ENCODE measurements at regions not wholly inside any gene's neighbourhood (a gene's known extent, or its start where the extent isn't known, plus 50 kb on each side); places are given as distances from the start of the nearest gene placed in this dataset.
"Not testable (repeated sequence)": the region's sequence is repeated elsewhere in the genome, so short reads cannot be mapped to it uniquely, and the experiment has no call there.

DNA sequence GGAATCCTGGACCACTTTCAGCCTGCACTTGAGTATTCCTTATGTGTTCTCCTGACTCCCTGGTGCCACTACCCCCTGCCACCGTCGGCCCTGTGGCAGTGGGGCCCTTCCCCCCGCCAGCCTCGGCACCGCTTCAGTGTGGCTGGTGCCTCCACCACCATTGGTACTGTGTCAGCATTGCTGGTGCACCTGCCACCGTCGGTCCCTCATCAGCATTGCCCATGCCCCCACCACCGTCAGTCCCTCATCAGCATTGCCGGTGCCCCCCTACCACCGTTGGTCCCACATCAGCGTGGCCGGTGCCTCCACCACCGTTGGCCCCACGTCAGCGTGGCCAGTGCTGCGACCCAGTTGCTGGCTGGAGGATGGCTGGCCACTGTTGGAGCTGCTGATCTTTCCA is 228.5 kb downstream of the TM9SF2 start:
- H3K27me3 ChIP-seq: no peaks in the 10 kb centered on the region

DNA sequence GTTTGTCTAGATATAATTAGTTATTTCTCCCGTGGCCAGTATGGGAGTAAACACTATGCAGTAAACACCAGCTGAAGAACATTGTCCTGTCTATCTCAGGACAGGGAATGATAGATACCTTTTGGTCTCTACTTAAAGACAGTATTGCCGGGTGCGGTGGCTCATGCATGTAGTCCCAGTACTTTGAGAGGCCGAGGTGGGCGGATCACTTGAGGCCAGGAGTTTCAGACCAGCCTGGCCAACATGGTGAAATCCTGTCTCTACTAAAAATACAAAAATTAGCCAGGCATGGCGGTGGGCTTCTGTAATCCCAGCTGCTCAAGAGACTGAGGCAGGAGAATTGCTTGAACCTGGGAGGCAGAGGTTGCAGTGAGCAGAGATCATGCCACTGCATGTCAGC is 226.4 kb downstream of the TM9SF2 start:
- H3K9me3 ChIP-seq; H3K27me3 ChIP-seq; H3K4me3 ChIP-seq; intact Hi-C loops (cut with DNase I); DNase-seq; H3K36me3 ChIP-seq; H3K4me1 ChIP-seq; H3K27ac ChIP-seq: not testable (repeated sequence)
- 86 to 93% methylated on average over 6 of the region's 6 CpGs for WGBS, 2 donors

More for the DNA sequence above, 228.5 kb downstream of the TM9SF2 start:
- no peaks in the 10 kb centered on the region for H3K36me3 ChIP-seq
- H3K4me3 ChIP-seq: no peak overlapping the region
- no peaks in the 10 kb centered on the region for H3K9me3 ChIP-seq
- no peak for DNase-seq
- intact Hi-C loops (cut with DNase I): no loop called here
- no peak for TF ChIP-seq POLR2A (IDR thresholded peaks at IDR 0.05)
- TF ChIP-seq, protein P1, sequence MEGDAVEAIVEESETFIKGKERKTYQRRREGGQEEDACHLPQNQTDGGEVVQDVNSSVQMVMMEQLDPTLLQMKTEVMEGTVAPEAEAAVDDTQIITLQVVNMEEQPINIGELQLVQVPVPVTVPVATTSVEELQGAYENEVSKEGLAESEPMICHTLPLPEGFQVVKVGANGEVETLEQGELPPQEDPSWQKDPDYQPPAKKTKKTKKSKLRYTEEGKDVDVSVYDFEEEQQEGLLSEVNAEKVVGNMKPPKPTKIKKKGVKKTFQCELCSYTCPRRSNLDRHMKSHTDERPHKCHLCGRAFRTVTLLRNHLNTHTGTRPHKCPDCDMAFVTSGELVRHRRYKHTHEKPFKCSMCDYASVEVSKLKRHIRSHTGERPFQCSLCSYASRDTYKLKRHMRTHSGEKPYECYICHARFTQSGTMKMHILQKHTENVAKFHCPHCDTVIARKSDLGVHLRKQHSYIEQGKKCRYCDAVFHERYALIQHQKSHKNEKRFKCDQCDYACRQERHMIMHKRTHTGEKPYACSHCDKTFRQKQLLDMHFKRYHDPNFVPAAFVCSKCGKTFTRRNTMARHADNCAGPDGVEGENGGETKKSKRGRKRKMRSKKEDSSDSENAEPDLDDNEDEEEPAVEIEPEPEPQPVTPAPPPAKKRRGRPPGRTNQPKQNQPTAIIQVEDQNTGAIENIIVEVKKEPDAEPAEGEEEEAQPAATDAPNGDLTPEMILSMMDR (IDR thresholded peaks at IDR 0.05): no peak
- no peak overlapping the region for H3K27ac ChIP-seq
- no peaks in the 10 kb centered on the region for H3K4me1 ChIP-seq
- WGBS, 2 donors: 94 to 98% methylated on average over 8 to 14 of the region's 16 CpGs

DNA sequence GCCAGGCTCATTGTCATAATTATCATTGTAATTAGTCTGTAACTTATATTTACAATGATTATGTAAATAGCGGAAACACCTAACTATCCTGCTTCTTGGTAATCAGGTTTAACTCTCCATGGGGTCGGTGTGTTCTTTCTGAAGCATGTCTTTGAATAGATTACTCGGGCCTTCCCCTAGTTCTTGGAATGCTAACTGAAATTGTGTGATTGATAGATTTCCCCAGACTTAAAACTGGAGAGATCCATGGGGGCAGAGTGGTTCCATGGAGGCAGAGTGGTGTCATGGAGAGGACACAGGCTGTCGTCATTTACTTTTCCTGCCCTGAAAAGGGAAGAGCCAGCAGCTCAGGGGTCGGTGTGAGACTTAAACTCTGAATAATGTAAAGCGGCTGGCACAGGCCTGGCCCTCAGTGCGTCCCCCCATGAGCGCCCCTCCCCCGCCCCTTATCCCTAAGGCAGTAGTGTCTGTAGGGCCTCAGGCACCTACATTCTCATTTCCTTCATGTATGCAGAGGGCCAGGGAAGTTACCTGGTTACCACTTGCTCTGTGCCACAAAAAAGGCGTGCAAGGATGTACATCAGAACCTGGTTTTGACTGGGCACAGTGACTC is 225.1 kb downstream of the TM9SF2 start:
- no peak for DNase-seq
- no peak overlapping the region for H3K27ac ChIP-seq
- 81 to 93% methylated on average over 4 to 5 of the region's 10 CpGs for WGBS, 2 donors
- no peaks in the 10 kb centered on the region for H3K36me3 ChIP-seq
- no peaks in the 10 kb centered on the region for H3K4me1 ChIP-seq
- H3K9me3 ChIP-seq: no peaks in the 10 kb centered on the region
- no peak overlapping the region for H3K4me3 ChIP-seq
- intact Hi-C loops (cut with DNase I): no loop called here
- no peaks in the 10 kb centered on the region for H3K27me3 ChIP-seq
- no peak for TF ChIP-seq POLR2A (IDR thresholded peaks at IDR 0.05)
- TF ChIP-seq, protein P1 (IDR thresholded peaks at IDR 0.05): no peak

DNA sequence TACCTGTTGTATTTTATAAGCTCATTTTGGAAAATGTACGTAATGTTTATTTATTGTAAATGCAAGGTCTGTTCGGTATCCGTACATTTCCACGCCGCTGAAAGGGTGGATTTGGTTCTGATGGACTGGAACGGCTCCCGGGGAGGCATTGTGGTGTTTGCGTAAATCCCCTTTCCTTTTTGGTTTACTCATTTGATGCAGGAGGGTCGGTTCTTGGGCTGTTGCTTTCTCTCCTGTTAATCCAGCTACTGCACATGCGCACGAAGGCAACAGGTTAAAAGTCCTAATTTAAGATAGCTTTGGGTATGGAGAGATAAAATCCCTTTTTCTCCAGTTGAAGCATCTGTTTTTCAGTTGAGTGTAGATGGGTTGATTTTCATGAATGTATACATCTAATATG is 224.4 kb downstream of the TM9SF2 start:
- no peak overlapping the region for H3K27ac ChIP-seq
- H3K27me3 ChIP-seq: no peaks in the 10 kb centered on the region
- H3K4me3 ChIP-seq: no peak overlapping the region
- no peaks in the 10 kb centered on the region for H3K9me3 ChIP-seq
- no peaks in the 10 kb centered on the region for H3K36me3 ChIP-seq
- intact Hi-C loops (cut with DNase I): no loop called here
- TF ChIP-seq, protein P1 (IDR thresholded peaks at IDR 0.05): no peak
- no peak for TF ChIP-seq POLR2A (IDR thresholded peaks at IDR 0.05)
- no peaks in the 10 kb centered on the region for H3K4me1 ChIP-seq
- DNase-seq: no peak
- 88% methylated on average over 11 of the region's 11 CpGs for WGBS, 2 donors

DNA sequence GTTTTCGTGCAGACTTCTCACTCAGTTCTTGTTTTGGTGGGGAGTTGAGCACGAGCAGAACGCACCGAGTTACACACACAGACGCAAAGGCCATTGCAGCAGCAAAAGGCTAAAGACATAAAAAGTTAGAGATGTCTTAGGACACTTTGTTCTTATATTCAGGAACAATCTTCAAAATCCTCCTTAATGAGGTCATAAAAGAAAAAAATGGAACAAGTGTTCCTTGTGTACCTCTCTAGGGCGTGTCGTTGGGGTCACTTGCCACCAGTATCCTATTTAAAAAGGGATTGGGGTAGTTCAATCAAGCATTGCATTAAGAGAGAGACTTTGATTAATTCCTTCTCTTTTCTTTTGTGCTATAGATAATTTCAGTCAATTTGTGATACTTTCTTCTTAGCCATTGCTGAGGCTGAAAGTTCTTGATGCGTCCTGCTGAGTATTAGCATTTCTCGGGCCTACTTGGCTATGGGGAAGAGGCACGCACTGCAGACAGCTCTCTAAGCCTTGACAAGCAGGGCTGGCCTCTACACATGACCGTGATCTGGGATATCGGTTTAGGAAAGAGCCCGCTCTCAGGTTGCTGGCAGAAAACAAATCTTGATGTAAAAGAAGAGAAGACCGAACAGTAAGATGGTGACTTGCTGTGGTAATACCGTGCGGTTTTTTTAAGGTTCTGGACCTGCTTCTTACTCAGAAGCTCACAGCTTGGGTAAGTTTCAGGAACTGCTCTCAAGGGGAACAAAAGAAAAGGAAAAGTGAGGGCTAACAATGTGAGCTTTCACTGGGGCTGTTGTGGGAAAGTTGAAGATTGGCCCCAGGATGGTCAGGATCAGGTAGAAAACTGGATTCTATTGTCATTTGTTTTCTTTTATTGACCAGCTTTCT is 223.6 kb downstream of the TM9SF2 start:
- H3K4me1 ChIP-seq: no peaks in the 10 kb centered on the region
- DNase-seq: no peak
- no peaks in the 10 kb centered on the region for H3K27me3 ChIP-seq
- no peak overlapping the region for H3K27ac ChIP-seq
- no peaks in the 10 kb centered on the region for H3K36me3 ChIP-seq
- H3K9me3 ChIP-seq: no peaks in the 10 kb centered on the region
- H3K4me3 ChIP-seq: no peak overlapping the region
- TF ChIP-seq, protein P1 (IDR thresholded peaks at IDR 0.05): no peak
- TF ChIP-seq POLR2A (IDR thresholded peaks at IDR 0.05): no peak
- intact Hi-C loops (cut with DNase I): no loop called here
- 91 to 95% methylated on average over 13 to 16 of the region's 16 CpGs for WGBS, 2 donors
